ENCODE measurements at regions not wholly inside any gene's neighbourhood (a gene's known extent, or its start where the extent isn't known, plus 50 kb on each side); places are given as distances from the start of the nearest gene placed in this dataset.

GRCh38 chr1:112341986-112342385 lies 54.0 kb upstream of the CTTNBP2NL start:
- Histone ChIP-seq H3K27ac (ENCODE audit: control insufficient read depth, insufficient read depth, low read length) (no peak overlapping the region), H3K36me3 (ENCODE audit: control insufficient read depth in 2 of 2, extremely low read depth in 1 of 2, insufficient read depth in 2 of 2, low read length in 2 of 2) (no peaks in the 10 kb centered on the region), H3K4me3 (ENCODE audit: control insufficient read depth in 2 of 3, extremely low read depth in 1 of 3, insufficient read depth in 2 of 3, low read depth in 1 of 3, low read length in 3 of 3) (no peak overlapping the region), H3K4me1 (ENCODE audit: control insufficient read depth, extremely low read depth, insufficient read depth, low read length) (no peaks in the 10 kb centered on the region), H2AFZ (ENCODE audit: control insufficient read depth, low read length) (no peak overlapping the region), H3K9me1 (ENCODE audit: control insufficient read depth, extremely low read depth, insufficient read depth, low read length) (no peaks in the 10 kb centered on the region), H3K27me3 (ENCODE audit: control insufficient read depth, extremely low read depth, insufficient read depth, low read length) (peaks cover 23% of the 10 kb centered on the region), H3K9ac (ENCODE audit: control insufficient read depth, extremely low read depth, insufficient read depth, low read length) (no peak overlapping the region), H4K20me1 (ENCODE audit: control insufficient read depth, extremely low read depth, insufficient read depth, low read length) (no peaks in the 10 kb centered on the region), H3K4me2 (ENCODE audit: control insufficient read depth, extremely low read depth, insufficient read depth, low read depth, low read length) (no peak overlapping the region), H3K79me2 (ENCODE audit: control insufficient read depth, insufficient read depth, low read length) (no peaks in the 10 kb centered on the region), H3K9me3 (ENCODE audit: control insufficient read depth, low read depth, low read length) (no peaks in the 10 kb centered on the region)
- DNase-seq (ENCODE audit: low read depth, low spot score), result no peak
- TF ChIP-seq CTCF (optimal IDR thresholded peaks at IDR 0.05 in 1 of 3, IDR thresholded peaks at IDR 0.05 in 1 of 3, conservative IDR thresholded peaks at IDR 0.05 in 1 of 3; ENCODE audit: extremely low read depth in 1 of 3, insufficient read depth in 2 of 3, low read length in 3 of 3) (no peak), EZH2 (IDR thresholded peaks at IDR 0.05; ENCODE audit: low read length) (no peak)
- dilution Hi-C loops (cut with MboI; ENCODE audit: extremely low pct_ligation_motif_present, low sequenced_read_pairs), result no loop called here
- FAIRE-seq, result no peak

GRCh38 chr1:112342558-112342957 lies 53.5 kb upstream of the CTTNBP2NL start:
- H3K27me3 ChIP-seq (ENCODE audit: control insufficient read depth, extremely low read depth, insufficient read depth, low read length), result peaks cover 24% of the 10 kb centered on the region
- TF ChIP-seq CTCF (optimal IDR thresholded peaks at IDR 0.05 in 1 of 3, IDR thresholded peaks at IDR 0.05 in 1 of 3, conservative IDR thresholded peaks at IDR 0.05 in 1 of 3; ENCODE audit: extremely low read depth in 1 of 3, insufficient read depth in 2 of 3, low read length in 3 of 3), result no peak
- no peak for TF ChIP-seq EZH2 (IDR thresholded peaks at IDR 0.05; ENCODE audit: low read length)
- H3K79me2 ChIP-seq (ENCODE audit: control insufficient read depth, insufficient read depth, low read length), result no peaks in the 10 kb centered on the region
- no peak for DNase-seq (ENCODE audit: low read depth, low spot score)
- H3K36me3 ChIP-seq (ENCODE audit: control insufficient read depth in 2 of 2, extremely low read depth in 1 of 2, insufficient read depth in 2 of 2, low read length in 2 of 2), result no peaks in the 10 kb centered on the region
- no peaks in the 10 kb centered on the region for H4K20me1 ChIP-seq (ENCODE audit: control insufficient read depth, extremely low read depth, insufficient read depth, low read length)
- no peaks in the 10 kb centered on the region for H3K9me3 ChIP-seq (ENCODE audit: control insufficient read depth, low read depth, low read length)
- no peaks in the 10 kb centered on the region for H3K9me1 ChIP-seq (ENCODE audit: control insufficient read depth, extremely low read depth, insufficient read depth, low read length)
- H3K9ac ChIP-seq (ENCODE audit: control insufficient read depth, extremely low read depth, insufficient read depth, low read length), result no peak overlapping the region
- no peaks in the 10 kb centered on the region for H3K4me1 ChIP-seq (ENCODE audit: control insufficient read depth, extremely low read depth, insufficient read depth, low read length)
- H3K4me3 ChIP-seq (ENCODE audit: control insufficient read depth in 2 of 3, extremely low read depth in 1 of 3, insufficient read depth in 2 of 3, low read depth in 1 of 3, low read length in 3 of 3), result no peak overlapping the region
- FAIRE-seq, result no peak
- no peak overlapping the region for H3K4me2 ChIP-seq (ENCODE audit: control insufficient read depth, extremely low read depth, insufficient read depth, low read depth, low read length)
- dilution Hi-C loops (cut with MboI; ENCODE audit: extremely low pct_ligation_motif_present, low sequenced_read_pairs), result no loop called here
- H3K27ac ChIP-seq (ENCODE audit: control insufficient read depth, insufficient read depth, low read length), result no peak overlapping the region
- no peak overlapping the region for H2AFZ ChIP-seq (ENCODE audit: control insufficient read depth, low read length)
